IMR-90 (cell line): ENCODE measurements at regions not wholly inside any gene's neighbourhood (a gene's known extent, or its start where the extent isn't known, plus 50 kb on each side); places are given as distances from the start of the nearest gene placed in this dataset.
"Not testable (repeated sequence)": the region's sequence is repeated elsewhere in the genome, so short reads cannot be mapped to it uniquely, and the experiment has no call there.

Experiments
- ATAC-seq: fragments of 200-7000 bp; cut with Tn5 transposase; 2 replicates; pipeline ENCODE4 v1.9.1; 2020; ENCODE audit warnings: low read depth, mild to moderate bottlenecking, moderate library complexity
- BruUV-seq: library from RNA; stranded (reverse); fragments of 400-500 nt; replicated peaks from 2 replicates; lab custom pipeline; 2021; lab: Mats Ljungman, UMichigan
- CTCF ChIA-PET: fragments of 300-600 bp; formaldehyde crosslinking; extraction: SDS; loops from one replicate; lab custom pipeline; 2021; ENCODE audit warnings: antibody characterized with exemption; lab: Yijun Ruan, JAX
- POLR2A ChIA-PET: fragments of 300-600 bp; sonication (Branson Sonifier 250); formaldehyde crosslinking; loops from one replicate; lab custom pipeline; 2022; ENCODE audit warnings: antibody characterized with exemption; ENCODE audit not compliant: unreplicated experiment; lab: Charles Lee
- DNase-seq: peaks from one replicate; pipeline ENCODE4 v3.0.0; 2013
- H2AFZ ChIP-seq: replicated peaks from 2 replicates; pipeline ENCODE3; 2013; ENCODE audit warnings: low read length, mild to moderate bottlenecking; ENCODE audit not compliant: poor library complexity
- H2AK5ac ChIP-seq: 2 replicates; pipeline ENCODE4 v1.6.1; 2013; ENCODE audit warnings: low read depth, low read length, inconsistent platforms
- H2AK9ac ChIP-seq: replicated peaks from 2 replicates; pipeline ENCODE3; 2013; ENCODE audit warnings: mild to moderate bottlenecking, low read depth, low read length, moderate library complexity; ENCODE audit not compliant: poor library complexity
- H2BK120ac ChIP-seq: 2 replicates; pipeline ENCODE4 v1.6.1; 2013; ENCODE audit warnings: low read depth, low read length, inconsistent platforms
- H2BK15ac ChIP-seq: 3 replicates; pipeline ENCODE4 v1.6.1; 2013; ENCODE audit warnings: low read depth, low read length, inconsistent platforms
- H2BK20ac ChIP-seq: 2 replicates; pipeline ENCODE4 v1.6.1; 2013; ENCODE audit warnings: low read depth, mild to moderate bottlenecking, inconsistent platforms, low read length, moderate library complexity
- H2BK5ac ChIP-seq: 2 replicates; pipeline ENCODE4 v1.6.1; 2013; ENCODE audit warnings: mild to moderate bottlenecking, low read depth, low read length, inconsistent platforms; ENCODE audit not compliant: poor library complexity, severe bottlenecking
- H3K14ac ChIP-seq: replicated peaks from 2 replicates; pipeline ENCODE4 v1.6.1; 2013; ENCODE audit warnings: low read depth, low read length, inconsistent platforms
- H3K18ac ChIP-seq: 2 replicates; pipeline ENCODE4 v1.6.1; 2013; ENCODE audit warnings: low read depth, low read length, control low read depth
- H3K23ac ChIP-seq: 2 replicates; pipeline ENCODE4 v1.6.1; 2013; ENCODE audit warnings: low read depth, low read length, inconsistent platforms
- H3K27ac ChIP-seq: 2 replicates; pipeline ENCODE4 v1.5.1; 2013; ENCODE audit warnings: mild to moderate bottlenecking, control low read depth, low read length; ENCODE audit not compliant: insufficient read depth
- H3K27me3 ChIP-seq: 2 replicates; pipeline ENCODE4 v1.6.1; 2013; ENCODE audit warnings: low read length; ENCODE audit not compliant: control insufficient read depth, insufficient read depth
- H3K36me3 ChIP-seq: 2 replicates; pipeline ENCODE4 v1.6.1; 2013; ENCODE audit warnings: low read length, mixed read lengths; ENCODE audit not compliant: control insufficient read depth, insufficient read depth
- H3K4ac ChIP-seq: 2 replicates; pipeline ENCODE4 v1.6.1; 2013; ENCODE audit warnings: low read depth, low read length, inconsistent platforms
- H3K4me1 ChIP-seq: 2 replicates; pipeline ENCODE4 v1.6.1; 2013; ENCODE audit warnings: low read length, mixed read lengths; ENCODE audit not compliant: control insufficient read depth, insufficient read depth
- H3K4me2 ChIP-seq: 2 replicates; pipeline ENCODE4 v1.6.1; 2013; ENCODE audit warnings: low read depth, mild to moderate bottlenecking, control low read depth, low read length, moderate library complexity
- H3K4me3 ChIP-seq: 2 replicates; pipeline ENCODE4 v1.5.1; 2013; ENCODE audit warnings: low read depth, mild to moderate bottlenecking, control low read depth, low read length, moderate library complexity; ENCODE audit not compliant: insufficient read depth
- H3K56ac ChIP-seq: 2 replicates; pipeline ENCODE4 v1.6.1; 2013; ENCODE audit warnings: low read length, inconsistent platforms; ENCODE audit not compliant: insufficient read depth; ENCODE audit errors: extremely low read depth
- H3K79me1 ChIP-seq, 2 experiments: 2 replicates each; pipeline ENCODE4 v1.6.1; 2013; ENCODE audit warnings: low read length in 2 of 2, inconsistent platforms in 1 of 2, low read depth in 1 of 2
- H3K9ac ChIP-seq: 2 replicates; pipeline ENCODE4 v1.6.1; 2013; ENCODE audit warnings: low read depth, low read length, control low read depth
- H3K9me1 ChIP-seq: 2 replicates; pipeline ENCODE4 v1.6.1; 2013; ENCODE audit warnings: low read length, inconsistent platforms; ENCODE audit not compliant: insufficient read depth
- H3K9me3 ChIP-seq: 2 replicates; pipeline ENCODE4 v1.6.1; 2013; ENCODE audit warnings: low read length; ENCODE audit not compliant: control insufficient read depth, insufficient read depth
- H4K20me1 ChIP-seq: 2 replicates; pipeline ENCODE4 v1.6.1; 2013; ENCODE audit warnings: low read length, inconsistent platforms; ENCODE audit not compliant: insufficient read depth
- H4K5ac ChIP-seq: 2 replicates; pipeline ENCODE4 v1.6.1; 2013; ENCODE audit warnings: mild to moderate bottlenecking, low read depth, low read length, control low read depth
- H4K8ac ChIP-seq, 2 experiments: 2 replicates each; pipeline ENCODE4 v1.6.1; 2013; ENCODE audit warnings: low read depth in 2 of 2, low read length in 2 of 2, control low read depth in 1 of 2, inconsistent platforms in 1 of 2
- H4K91ac ChIP-seq: 2 replicates; pipeline ENCODE4 v1.6.1; 2013; ENCODE audit warnings: low read depth, low read length, inconsistent platforms; ENCODE audit not compliant: insufficient read depth
- CEBPB ChIP-seq: IDR thresholded peaks from 2 replicates; pipeline ENCODE4 v1.6.1; 2012; ENCODE audit warnings: low read depth, low read length, improper control_type of control experiment
- dilution Hi-C: fragments of 300-500 bp; cut with HindIII; formaldehyde crosslinking; loops from one replicate; pipeline ENCODE4 v1.14.3; 2018; ENCODE audit warnings: low sequenced_read_pairs; ENCODE audit not compliant: unreplicated experiment
- in situ Hi-C: fragments of 300-500 bp; cut with MboI; formaldehyde crosslinking; loops from 3 replicates; pipeline ENCODE4 v1.14.3; 2019; ENCODE audit warnings: low sequenced_read_pairs, inconsistent platforms, mixed read lengths
- intact Hi-C: fragments of 100-400 bp; cut with micrococcal nuclease; formaldehyde crosslinking; loops from 2 replicates; pipeline ENCODE4 v1.10.0; 2022

DNA sequence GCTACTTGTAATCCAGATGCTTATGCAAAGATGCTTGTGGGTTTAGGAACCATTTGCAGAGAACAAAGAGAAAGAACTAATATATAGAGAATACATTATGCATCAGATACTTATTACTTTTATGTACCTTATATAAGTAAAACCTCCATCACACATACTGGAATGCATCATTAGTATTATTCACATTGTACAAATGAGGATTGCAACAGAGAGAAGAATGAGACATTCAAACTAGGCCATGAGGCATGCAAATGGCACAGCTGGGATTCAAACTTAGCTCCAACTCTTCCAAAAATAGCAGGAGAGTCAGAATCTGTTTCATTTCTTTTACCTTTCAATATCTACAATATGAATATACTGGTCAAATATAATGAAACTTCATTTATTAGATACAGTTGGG is 1001.4 kb upstream of the ADAMTS5 start:
- H3K9ac ChIP-seq, in situ Hi-C loops, CTCF ChIA-PET, H3K18ac ChIP-seq, H3K4me3 ChIP-seq, H3K9me3 ChIP-seq, H3K56ac ChIP-seq, H2BK15ac ChIP-seq, H3K4ac ChIP-seq, H4K20me1 ChIP-seq, H2AK9ac ChIP-seq, H3K36me3 ChIP-seq, H2BK20ac ChIP-seq, H4K91ac ChIP-seq, H3K27me3 ChIP-seq, ATAC-seq, intact Hi-C loops, H2AK5ac ChIP-seq, H3K4me1 ChIP-seq, H3K4me2 ChIP-seq, H4K8ac ChIP-seq, H2BK120ac ChIP-seq, H3K9me1 ChIP-seq, H2BK5ac ChIP-seq, H3K14ac ChIP-seq, H4K5ac ChIP-seq, H3K23ac ChIP-seq, POLR2A ChIA-PET, H3K79me1 ChIP-seq, BruUV-seq, dilution Hi-C loops, H2AFZ ChIP-seq, H3K27ac ChIP-seq: not testable (repeated sequence)
- TF ChIP-seq CEBPB: peak; percentile 25; the same call in 1 of the 2 replicates
- peak; percentile 34 for DNase-seq
